GM18907 (cell line): ENCODE measurements at regions not wholly inside any gene's neighbourhood (a gene's known extent, or its start where the extent isn't known, plus 50 kb on each side); places are given as distances from the start of the nearest gene placed in this dataset.
A peak's percentile ranks its signal among the peaks of the same experiment; 100 is the strongest.

Experiments
- ATAC-seq: cut with Tn5 transposase; IDR thresholded peaks from one replicate; pipeline ENCODE4 v1.9.1; 2021; ENCODE audit warnings: mild to moderate bottlenecking, moderate library complexity; ENCODE audit not compliant: unreplicated experiment

DNA sequence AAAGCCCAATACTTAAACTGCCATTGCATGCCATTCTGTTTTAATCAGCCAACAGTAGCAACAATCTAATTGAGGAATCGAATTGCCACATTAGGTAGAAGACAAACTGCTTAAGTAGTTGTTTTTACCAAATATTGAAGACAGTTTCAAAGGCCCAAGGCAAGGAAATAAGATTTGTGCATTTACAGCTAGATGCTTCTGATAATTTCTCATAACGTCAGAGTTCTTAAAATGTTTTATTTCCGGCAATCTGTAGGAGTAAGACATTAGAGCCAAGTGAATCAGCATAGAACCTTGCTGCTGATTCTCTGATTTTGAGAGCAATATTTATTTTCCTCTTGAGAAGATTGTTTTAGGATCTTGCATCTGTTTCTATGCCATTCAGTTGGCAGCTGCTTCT lies 174.3 kb downstream of the RBM43 start:
- no peak for ATAC-seq

DNA sequence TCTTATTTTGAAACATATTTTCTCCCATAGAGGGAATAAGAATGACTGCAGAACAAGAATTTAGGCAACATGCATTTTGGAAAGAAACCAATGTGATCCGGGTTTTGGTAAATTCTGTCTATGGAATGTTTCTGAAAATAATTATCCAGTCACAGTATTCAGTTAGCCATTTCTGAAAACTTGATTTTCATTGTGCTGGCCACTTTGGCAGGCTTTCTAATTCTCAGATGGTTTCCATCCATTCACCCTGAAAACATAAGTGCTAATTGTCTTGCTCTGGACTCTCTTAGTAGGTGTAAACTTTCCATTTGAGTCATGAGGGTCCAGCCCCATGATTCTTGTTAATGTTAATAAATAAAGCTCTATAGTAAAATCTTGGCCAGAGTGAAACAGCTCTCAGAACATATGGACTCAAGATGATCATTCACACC lies 176.5 kb downstream of the RBM43 start:
- no peak for ATAC-seq

DNA sequence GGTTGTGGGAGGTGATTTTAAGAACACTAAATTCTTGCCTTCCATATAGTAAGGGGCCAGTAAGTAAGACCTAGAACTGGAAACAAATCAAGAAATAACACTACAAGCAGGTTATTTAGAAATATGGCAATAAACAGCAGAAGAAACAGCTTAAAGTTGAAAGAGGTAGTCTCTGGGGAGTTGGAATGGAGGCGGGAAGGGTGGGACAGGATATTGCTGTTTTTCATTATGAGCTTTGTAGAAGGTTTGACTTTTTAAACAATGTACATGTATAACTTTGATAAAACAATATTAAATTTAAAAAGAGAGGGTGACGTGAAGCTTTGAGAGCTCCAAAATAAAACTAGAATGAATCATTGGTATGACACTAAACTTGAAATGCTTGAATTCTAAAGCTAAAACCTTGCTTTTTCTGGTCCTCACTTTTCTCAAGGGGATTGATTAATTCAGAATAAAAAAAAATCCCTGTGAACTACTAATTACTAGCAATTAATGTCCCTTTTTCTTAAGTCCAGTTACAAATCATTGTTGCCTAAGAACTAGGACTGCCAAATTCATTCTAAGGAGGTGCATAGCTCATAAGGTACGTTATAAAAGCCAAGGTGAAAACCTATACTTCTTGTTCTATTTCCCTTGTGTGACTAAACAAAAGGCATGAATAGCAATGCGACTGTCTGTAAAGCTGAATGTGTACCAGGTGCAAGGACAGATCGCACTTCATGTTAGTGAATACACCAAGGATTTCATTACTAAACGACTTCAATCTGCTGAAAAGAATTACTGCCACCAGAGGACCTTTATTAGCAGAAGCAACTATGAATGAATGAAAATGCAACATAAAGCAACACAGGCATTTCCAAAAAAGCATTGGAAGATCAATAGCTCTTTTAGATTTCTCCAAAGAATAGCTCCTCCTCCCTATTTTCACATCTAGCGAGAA lies 177.5 kb downstream of the RBM43 start:
- no peak for ATAC-seq

DNA sequence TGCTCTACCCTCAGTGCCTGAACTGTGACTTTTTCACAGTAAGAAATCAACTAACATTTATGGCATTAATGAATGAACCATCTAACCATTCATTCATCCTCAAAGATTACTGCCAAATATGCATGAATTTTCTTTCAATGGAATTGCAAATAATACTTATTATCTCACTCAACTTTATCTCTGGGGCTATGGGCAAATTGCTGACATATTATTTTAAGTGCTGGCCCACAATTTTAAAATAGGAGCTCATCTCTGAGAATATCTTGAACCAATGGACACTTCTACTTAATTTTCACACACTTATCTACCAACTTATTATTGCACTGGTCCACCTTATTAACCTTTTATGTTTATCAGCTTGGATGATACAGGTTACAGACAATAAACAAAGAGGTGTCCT lies 182.8 kb downstream of the RBM43 start:
- no peak for ATAC-seq

DNA sequence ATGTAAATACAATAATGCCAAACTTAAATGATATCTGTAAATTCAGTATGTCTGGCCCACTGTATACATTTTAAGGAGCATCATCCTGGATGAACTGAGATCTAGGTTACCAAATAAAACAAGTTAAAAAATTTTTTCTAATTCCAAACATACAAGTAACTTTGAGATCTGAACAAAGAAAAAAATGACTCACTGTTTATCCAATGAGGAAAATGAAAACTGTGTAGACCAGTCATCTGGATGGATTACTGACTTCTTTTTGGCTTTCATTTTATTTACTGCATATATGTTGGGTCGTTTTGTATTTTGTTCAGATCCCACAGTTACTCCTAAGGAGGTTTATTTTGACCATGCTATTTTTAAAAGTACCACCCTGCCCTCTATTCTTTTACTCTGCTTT lies 189.8 kb downstream of the RBM43 start:
- no peak for ATAC-seq

DNA sequence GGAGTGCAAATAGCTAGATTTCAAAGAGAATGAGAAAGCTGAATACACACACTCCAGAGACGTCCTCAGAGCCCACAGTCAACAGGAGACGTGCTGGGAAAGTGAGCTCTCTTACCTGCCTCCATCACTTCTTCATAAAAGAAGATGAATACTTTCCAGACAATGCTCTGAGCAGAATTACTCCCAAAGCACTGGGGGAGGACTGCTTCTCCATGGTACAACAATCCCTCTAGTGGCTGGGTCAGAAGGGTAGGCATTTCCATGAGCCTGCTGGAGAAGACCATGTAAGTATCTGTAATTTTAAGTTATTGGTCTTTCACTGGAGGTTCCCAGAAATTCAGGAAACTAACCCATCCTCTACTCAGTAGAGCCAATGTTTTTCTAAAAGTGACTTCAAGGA lies 190.3 kb downstream of the RBM43 start:
- no peak for ATAC-seq

DNA sequence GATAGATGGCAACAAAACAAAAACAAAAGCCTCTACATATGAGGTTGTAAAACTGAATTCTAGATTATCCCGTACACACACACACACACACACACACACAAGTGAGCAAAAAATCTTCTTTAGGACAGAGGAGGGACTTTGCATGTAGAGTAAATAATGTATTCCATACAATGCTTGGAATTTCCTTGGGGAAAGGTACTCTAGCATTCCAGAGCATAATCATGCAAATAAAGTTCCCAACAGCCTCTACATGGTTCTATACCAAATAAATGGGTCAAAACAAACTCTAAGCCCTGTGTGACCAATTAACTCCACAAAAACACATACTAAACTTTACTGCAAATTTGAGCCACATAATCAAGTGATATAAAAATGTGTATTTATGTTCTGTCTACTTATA lies 191.4 kb downstream of the RBM43 start:
- no peak for ATAC-seq

DNA sequence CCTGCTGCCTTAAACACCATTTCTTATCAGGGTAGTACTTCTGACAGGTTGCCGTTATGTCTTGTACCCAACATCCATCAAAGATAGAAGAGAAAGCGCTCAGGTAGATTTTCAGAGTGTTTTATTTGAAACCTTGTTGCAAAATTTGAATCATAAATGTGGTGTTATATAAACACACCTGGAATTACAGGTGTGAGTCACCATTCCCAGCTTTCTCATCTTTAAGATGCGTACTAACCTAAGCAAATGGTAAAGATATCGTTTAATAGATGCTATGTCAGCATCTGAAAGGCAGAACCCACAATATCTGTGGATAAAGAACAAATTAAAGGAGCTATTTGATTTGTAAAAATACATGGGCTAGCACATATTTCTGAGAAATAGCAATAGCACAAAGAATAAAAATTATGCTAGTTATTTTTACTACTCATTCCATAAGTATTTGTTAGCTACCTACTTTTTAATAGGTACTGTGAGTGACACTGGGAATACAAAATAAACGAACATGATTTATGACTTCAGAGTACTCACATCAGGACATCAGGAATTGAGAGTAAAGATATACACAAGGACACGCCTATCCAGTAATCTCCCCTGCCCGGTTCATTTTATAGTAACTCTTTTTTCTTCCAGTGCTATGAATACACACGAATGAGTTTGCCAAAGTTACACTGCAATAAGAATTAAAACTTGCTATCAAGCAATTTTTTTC lies 193.8 kb downstream of the RBM43 start:
- ATAC-seq: no peak

DNA sequence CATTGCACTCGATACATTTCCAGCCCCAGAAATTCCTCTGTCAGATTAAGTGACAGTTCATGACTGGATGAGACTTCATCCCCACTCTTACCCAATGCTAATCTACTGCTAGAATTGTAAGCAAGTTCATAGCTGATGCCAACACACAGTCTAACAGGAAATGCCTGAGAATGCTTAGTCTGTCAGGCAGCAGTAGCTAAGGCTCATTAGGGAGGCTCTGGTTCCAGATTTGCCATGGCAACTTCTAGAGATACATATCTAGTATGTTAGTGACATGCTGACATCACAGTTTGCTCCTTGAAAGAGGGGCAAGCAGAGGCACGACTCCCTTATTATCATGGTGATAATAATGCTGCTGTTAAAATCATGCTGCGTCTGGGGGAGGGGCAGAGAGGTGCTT lies 198.4 kb downstream of the RBM43 start:
- ATAC-seq: no peak

DNA sequence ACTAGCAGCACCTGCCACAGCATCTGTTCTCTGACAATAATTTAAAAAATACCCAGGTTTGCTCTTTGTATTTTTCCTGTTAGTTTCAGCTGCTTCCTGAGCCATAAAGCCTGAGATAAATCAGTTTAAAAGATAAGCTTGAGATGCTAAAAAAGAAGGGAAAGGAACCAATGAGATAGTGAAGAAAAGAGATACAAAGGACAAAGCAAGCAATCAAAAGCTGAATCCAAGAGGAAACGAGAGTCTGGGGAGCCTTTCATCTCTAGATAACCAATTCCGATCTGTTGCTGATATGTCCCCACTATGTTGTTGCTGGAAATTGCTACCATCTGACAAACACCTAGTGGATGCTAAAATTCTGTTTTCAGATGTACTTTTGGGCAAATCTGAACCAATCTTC lies 201.4 kb downstream of the RBM43 start:
- ATAC-seq: no peak

DNA sequence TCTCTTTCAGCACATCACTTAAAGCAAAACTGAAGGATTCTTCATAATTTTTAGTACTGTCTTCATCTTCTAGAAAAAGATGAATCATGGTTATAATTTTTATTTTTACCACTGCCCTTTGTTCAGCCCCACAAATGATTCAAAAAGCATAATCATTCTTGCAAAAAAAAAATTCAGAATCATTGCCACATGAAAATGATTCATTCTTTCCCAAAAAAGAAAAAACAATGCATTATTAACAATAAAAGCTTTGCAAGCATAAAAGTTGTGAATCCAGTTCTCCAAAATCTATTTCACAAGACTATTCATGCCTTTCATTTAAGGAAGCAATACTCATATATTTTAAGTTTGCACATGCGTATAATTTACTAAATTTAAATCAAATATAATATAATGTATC lies 204.8 kb downstream of the RBM43 start:
- ATAC-seq: no peak

DNA sequence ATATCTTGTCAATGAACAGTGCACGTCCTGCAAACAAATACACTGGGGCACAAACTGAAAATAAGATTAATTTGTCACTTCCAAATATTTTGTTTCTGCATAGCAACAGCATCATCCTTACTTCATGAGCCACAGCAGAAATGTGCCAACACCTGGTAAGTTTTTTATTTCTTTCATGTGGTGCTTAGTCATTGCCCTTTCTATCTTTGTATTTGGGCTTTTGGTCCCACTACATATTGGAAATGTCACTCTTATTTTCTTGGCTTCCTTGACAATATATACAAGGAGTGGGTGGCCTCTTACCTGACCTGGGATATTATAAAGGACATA lies 208.0 kb downstream of the RBM43 start:
- ATAC-seq: no peak

DNA sequence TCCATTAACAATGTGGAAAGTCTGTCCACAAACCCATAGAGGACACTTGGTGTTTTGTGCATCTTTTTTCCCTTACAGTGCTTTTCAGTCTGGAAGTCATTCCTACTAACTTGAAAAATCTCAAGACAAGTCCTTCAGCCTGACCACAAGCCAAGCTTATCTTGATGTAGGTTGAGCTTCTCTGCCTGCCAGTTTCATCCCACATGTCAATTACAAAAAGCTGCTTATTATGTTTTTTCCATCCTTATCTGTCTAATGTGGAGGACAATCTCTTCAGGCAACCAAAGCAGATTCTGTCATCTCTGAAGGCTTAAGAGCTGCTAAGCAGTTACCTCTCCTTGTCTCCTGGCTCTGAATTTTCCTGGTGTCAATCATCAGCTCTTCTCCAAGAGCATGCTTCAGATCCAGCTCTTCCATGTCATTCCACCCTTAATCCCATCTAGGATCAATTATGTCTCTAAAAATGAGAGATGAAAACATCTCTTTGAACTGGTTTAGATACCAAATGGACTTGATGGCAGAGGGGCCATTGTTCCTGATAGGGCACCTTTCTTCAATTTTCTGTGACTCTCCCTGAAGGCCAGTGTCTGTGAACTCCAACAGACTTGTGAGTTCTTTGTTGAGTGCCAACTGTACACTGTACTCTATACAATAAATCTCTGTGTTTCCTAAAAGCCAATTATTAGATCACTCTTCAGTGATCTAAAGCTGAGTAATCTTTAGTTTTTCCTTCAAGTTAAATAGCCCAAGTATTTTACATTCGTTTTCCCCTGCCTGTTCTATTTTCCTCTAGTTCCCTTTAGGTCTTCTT lies 208.6 kb downstream of the RBM43 start:
- no peak for ATAC-seq

DNA sequence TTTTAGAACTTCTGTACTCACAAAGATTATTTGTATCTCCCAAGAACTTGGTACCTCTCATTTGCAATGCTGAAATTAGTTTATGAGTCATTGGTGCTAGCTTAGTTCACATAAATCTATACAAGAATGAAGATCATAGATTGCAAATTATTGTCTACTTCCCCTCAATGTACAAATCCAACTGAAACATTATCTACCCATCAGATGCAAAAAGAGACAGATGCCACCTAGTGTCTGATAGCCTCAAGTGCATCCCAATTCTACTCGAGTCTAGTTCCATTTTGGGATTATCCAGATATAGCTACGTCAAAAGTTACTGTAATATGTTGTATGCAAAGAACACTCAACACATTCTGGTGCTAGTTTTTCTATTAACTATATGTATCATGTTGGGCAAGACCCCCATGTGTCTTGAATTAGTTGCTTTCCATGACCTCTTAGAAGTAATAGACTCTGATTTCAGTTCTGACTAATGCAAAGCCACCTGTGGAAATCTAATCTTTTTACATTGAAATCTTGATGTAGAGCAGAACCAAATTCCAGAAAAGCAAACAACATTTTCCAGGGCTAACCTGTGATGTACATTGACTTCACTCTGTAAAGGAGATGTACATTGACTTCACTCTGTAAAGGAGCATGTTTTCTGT lies 210.0 kb downstream of the RBM43 start:
- ATAC-seq: peak; percentile 88

DNA sequence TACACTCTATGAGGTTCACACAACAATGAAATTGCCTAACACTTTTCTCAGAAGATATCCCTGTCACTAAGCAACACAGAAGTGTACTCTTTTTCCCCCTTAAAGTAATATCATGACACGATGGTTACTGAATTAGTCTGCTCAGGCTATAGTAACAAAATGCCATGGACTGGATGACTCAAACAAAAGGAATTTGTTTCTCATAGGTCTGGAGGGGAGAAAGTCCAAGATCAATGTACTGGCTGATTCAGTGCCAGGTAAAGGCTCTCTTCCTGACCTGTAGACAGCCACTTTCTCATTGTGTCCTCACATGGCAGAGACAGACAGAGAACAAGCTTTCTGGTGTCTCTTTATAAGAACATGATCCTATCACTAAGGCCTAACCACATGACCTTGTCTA lies 211.9 kb downstream of the RBM43 start:
- ATAC-seq: no peak

DNA sequence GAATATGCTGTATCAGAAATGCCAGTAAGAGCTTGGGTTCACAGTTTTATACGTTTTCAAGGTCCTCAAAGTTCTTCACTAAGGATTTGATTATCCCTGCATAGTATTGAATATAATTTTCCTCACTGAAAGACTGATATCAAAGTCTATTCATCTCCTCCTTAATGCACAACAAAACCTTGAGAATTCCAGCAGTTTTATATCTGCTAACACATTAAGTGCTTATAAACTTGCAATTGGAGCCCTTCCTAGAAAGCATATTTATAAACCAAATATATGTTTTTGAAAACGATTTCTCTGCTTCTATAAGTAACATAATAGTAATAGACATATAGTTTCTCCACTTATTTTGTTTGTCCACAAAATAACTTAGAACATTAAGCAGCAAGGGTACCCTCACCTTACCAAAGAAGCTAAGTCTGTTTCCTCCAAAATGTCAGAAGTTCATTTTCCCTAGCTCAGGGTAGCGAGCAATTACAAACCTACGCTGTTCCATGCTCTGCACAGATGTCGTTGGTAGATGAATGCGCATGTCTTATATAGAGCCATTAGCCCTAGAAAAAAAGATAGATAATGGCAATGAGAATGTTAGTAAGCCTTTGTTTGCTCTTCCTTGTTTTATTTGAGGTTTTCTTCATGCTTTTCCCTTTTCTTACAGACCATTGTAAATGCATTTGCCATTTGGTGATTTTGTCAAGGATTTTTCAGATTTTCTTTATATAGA lies 213.2 kb downstream of the RBM43 start:
- ATAC-seq: no peak

DNA sequence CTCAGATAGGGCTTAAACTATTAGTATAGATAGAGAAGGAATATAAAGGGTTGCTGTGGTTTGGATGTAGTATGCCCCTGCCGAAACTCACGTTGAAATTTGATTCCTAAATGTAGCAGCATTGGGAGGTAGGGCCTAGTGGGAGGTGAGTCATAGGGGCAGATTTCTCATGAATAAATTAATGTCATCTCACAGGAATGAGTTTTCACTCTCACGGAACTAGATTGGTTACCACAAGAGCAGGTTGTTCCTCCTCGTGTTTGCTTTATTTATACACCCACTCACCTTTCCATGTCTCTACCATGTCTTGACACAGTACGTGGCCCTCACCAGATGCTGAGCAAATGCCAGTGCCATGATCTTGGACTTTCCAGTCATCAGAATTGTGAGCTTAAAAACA lies 218.2 kb downstream of the RBM43 start:
- no peak for ATAC-seq

DNA sequence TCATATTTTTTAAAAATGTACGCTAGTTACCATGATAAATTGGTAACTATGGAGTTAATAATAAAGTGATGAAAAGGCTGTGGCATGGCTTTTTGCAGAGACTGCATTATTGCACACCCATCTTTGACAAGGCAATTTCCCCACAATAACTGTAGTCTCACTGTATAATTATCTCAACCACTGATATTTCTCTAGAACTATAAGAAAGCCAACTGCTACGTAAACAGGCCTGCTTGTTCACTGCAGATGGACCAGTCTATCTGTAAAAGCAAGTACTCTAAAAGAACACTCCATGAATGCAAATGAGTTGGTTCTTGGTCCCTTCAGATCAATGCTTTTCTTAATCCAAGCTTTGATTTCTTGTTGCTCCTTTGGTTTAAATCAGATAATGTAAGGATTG lies 218.7 kb downstream of the RBM43 start:
- no peak for ATAC-seq

DNA sequence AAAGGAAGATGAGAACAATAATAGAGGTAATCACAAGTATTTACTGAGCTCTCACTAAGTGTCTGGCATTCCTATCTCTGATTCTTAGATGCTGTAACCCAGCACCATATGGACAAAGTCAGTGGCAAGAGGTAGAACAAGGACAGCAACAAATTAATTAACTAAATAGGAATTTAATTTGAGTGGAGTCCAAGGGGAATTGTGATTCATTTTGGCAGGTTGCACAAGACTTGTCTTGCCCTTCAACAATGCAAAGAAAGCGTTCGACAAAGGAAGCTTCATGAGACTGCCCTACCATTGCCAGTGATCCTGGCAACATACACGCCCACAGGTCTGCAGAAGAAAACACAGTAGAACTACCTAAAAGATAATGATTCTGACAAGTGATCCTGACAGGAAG lies 221.6 kb downstream of the RBM43 start:
- ATAC-seq: no peak

DNA sequence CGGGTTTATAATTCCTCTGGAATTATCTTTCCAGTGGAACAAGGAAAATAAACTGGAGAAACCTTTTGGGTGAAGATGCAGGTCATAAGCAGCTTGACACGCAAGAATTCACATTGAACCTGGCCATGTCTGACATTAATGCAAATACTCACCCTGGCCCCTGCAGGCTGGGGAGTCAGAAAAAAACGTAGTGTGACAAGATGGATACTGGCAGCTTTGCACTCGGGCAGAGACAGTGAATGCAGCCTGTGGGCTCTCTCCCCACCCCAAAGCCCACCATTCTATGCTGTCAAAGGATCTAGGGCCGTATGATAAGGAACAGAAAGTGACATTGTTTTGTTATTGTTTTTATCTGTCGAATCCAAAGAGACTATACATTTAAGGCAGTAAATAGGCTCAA lies 223.1 kb downstream of the RBM43 start:
- ATAC-seq: no peak
